H1 (cell line): ENCODE measurements at regions not wholly inside any gene's neighbourhood (a gene's known extent, or its start where the extent isn't known, plus 50 kb on each side); places are given as distances from the start of the nearest gene placed in this dataset.

Experiments
- CTCF ChIA-PET: fragments of 300-600 bp; sonication (Branson Sonifier 250); formaldehyde crosslinking; loops from one replicate; lab custom pipeline; 2021; ENCODE audit not compliant: partially characterized antibody; lab: Charles Lee
- POLR2A ChIA-PET: fragments of 300-600 bp; sonication (Branson Sonifier 250); formaldehyde crosslinking; loops from one replicate; lab custom pipeline; 2021; ENCODE audit warnings: inconsistent platforms; ENCODE audit not compliant: partially characterized antibody; lab: Charles Lee
- DNase-seq, 2 experiments: peaks; one replicate each; pipeline versions ENCODE4 v3.0.0 to v3.0.0-alpha.2; 2010 to 2022; ENCODE audit warnings: low spot score in 2 of 2, low read depth in 1 of 2, mixed read lengths in 1 of 2
- FAIRE-seq: peaks from 2 replicates; lab custom pipeline; 2011; peaks lifted over from hg19 to GRCh38; lab: Jason Lieb, UNC
- H2AFZ ChIP-seq: 2 replicates; pipeline ENCODE4 v1.8.1; 2012; ENCODE audit warnings: low read length, inconsistent platforms
- H2AK5ac ChIP-seq: 2 replicates; pipeline ENCODE4 v1.6.1; 2013; ENCODE audit warnings: low read depth, low read length
- H2BK120ac ChIP-seq: replicated peaks from 2 replicates; pipeline ENCODE3; 2013; ENCODE audit warnings: low read depth, low read length, inconsistent platforms
- H2BK12ac ChIP-seq: 2 replicates; pipeline ENCODE4 v1.6.1; 2013; ENCODE audit warnings: low read depth, low read length
- H2BK15ac ChIP-seq: 2 replicates; pipeline ENCODE4 v1.6.1; 2013; ENCODE audit warnings: low read length
- H2BK20ac ChIP-seq: 2 replicates; pipeline ENCODE4 v1.6.1; 2013; ENCODE audit warnings: low read length
- H2BK5ac ChIP-seq: 2 replicates; pipeline ENCODE4 v1.6.1; 2013; ENCODE audit warnings: low read depth, low read length
- H3K14ac ChIP-seq: 2 replicates; pipeline ENCODE4 v1.6.1; 2013; ENCODE audit warnings: inconsistent platforms; ENCODE audit not compliant: insufficient read length
- H3K18ac ChIP-seq: 2 replicates; pipeline ENCODE4 v1.6.1; 2013; ENCODE audit warnings: low read length; ENCODE audit errors: extremely low read depth
- H3K23ac ChIP-seq: 2 replicates; pipeline ENCODE4 v1.6.1; 2013; ENCODE audit warnings: inconsistent platforms; ENCODE audit not compliant: insufficient read length
- H3K23me2 ChIP-seq: 2 replicates; pipeline ENCODE4 v1.6.1; 2013; ENCODE audit warnings: low read depth, low read length
- H3K27ac ChIP-seq: 2 replicates; pipeline ENCODE4 v1.6.1; 2011; ENCODE audit warnings: low read depth, low read length, inconsistent platforms
- H3K27me3 ChIP-seq, 4 experiments: replicated peaks in 1 of 4; 1 replicate in 1 of 4; 2 replicates in 3 of 4; pipeline versions ENCODE4 v1.6.1 to v1.8.1; 2011 to 2013; ENCODE audit warnings: low read length in 3 of 4, mild to moderate bottlenecking in 3 of 4, inconsistent platforms in 2 of 4, mixed read lengths in 2 of 4, moderate library complexity in 1 of 4; ENCODE audit not compliant: control insufficient read depth in 3 of 4, insufficient read depth in 3 of 4; ENCODE audit errors: extremely low read depth in 1 of 4
- H3K36me3 ChIP-seq, 4 experiments: 2 replicates each; pipeline versions ENCODE4 v1.6.1 to v1.8.1; 2011 to 2013; ENCODE audit warnings: mild to moderate bottlenecking in 4 of 4, low read length in 3 of 4, moderate library complexity in 2 of 4, control low read depth in 1 of 4, inconsistent platforms in 1 of 4; ENCODE audit not compliant: insufficient read depth in 4 of 4, control insufficient read depth in 2 of 4
- H3K4ac ChIP-seq: replicated peaks from 2 replicates; pipeline ENCODE3; 2013; ENCODE audit warnings: low read length, low read depth, mixed read lengths, inconsistent platforms; ENCODE audit not compliant: insufficient read length
- H3K4me1 ChIP-seq, 4 experiments: replicated peaks in 1 of 4; 1 replicate in 1 of 4; 2 replicates in 3 of 4; pipeline versions ENCODE4 v1.6.1 to v1.8.1; 2011 to 2013; ENCODE audit warnings: low read length in 3 of 4, inconsistent platforms in 2 of 4, mixed read lengths in 1 of 4; ENCODE audit not compliant: insufficient read depth in 4 of 4, control insufficient read depth in 3 of 4
- H3K4me2 ChIP-seq, 2 experiments: 2 replicates each; pipeline versions ENCODE4 v1.6.1 to v1.8.1; 2011 to 2013; ENCODE audit warnings: low read depth in 2 of 2, low read length in 2 of 2, control low read depth in 1 of 2, inconsistent platforms in 1 of 2, mild to moderate bottlenecking in 1 of 2; ENCODE audit not compliant: insufficient read depth in 1 of 2
- H3K4me3 ChIP-seq, 4 experiments: fragments of 200-600, 300-600 bp in 1 of 4; sonication (generic), shearing (Covaris generic), sonication (Bioruptor Twin) in 1 of 4; 2 replicates each; pipeline versions ENCODE4 v1.5.1 to v1.8.1; 2011 to 2016; ENCODE audit warnings: low read length in 4 of 4, low read depth in 3 of 4, control low read depth in 2 of 4, inconsistent platforms in 2 of 4, mild to moderate bottlenecking in 2 of 4, mixed read lengths in 1 of 4, moderate library complexity in 1 of 4; ENCODE audit not compliant: insufficient read depth in 2 of 4; ENCODE audit errors: extremely low read depth in 1 of 4
- H3K56ac ChIP-seq: replicated peaks from 2 replicates; pipeline ENCODE3; 2013; ENCODE audit warnings: low read depth, mild to moderate bottlenecking, mixed read lengths, low read length, inconsistent platforms; ENCODE audit not compliant: insufficient read length
- H3K79me1 ChIP-seq: 2 replicates; pipeline ENCODE4 v1.6.1; 2013; ENCODE audit warnings: low read depth, low read length, control low read depth
- H3K79me2 ChIP-seq, 2 experiments: 2 replicates each; pipeline versions ENCODE4 v1.6.1 to v1.8.1; 2012 to 2013; ENCODE audit warnings: low read length in 2 of 2, mild to moderate bottlenecking in 2 of 2, inconsistent platforms in 1 of 2; ENCODE audit not compliant: insufficient read depth in 2 of 2, control insufficient read depth in 1 of 2
- H3K9ac ChIP-seq, 4 experiments: replicated peaks in 1 of 4; 1 replicate in 1 of 4; 2 replicates in 3 of 4; pipeline versions ENCODE4 v1.6.1 to v1.8.1; 2011 to 2013; ENCODE audit warnings: low read depth in 3 of 4, low read length in 3 of 4, control low read depth in 2 of 4, mild to moderate bottlenecking in 2 of 4, moderate library complexity in 2 of 4, inconsistent platforms in 1 of 4; ENCODE audit errors: extremely low read depth in 1 of 4
- H3K9me3 ChIP-seq, 2 experiments: 2 replicates each; pipeline versions ENCODE4 v1.6.1 to v1.8.1; 2012 to 2013; ENCODE audit warnings: mild to moderate bottlenecking in 2 of 2, moderate library complexity in 2 of 2, control low read depth in 1 of 2, inconsistent platforms in 1 of 2, low read depth in 1 of 2, low read length in 1 of 2, mixed read lengths in 1 of 2; ENCODE audit not compliant: insufficient read depth in 2 of 2
- H4K20me1 ChIP-seq, 2 experiments: replicated peaks in 1 of 2; 2 replicates each; pipeline versions ENCODE3 to v1.8.1; 2011 to 2013; ENCODE audit warnings: inconsistent platforms in 2 of 2, low read length in 2 of 2, mild to moderate bottlenecking in 1 of 2; ENCODE audit not compliant: insufficient read depth in 2 of 2, control insufficient read depth in 1 of 2
- H4K5ac ChIP-seq: 2 replicates; pipeline ENCODE4 v1.6.1; 2013; ENCODE audit warnings: low read length, low read depth, mixed read lengths, inconsistent platforms; ENCODE audit not compliant: insufficient read length
- H4K8ac ChIP-seq: 2 replicates; pipeline ENCODE4 v1.8.0; 2013; ENCODE audit warnings: mild to moderate bottlenecking, moderate library complexity, low read length, inconsistent platforms; ENCODE audit not compliant: insufficient read depth; ENCODE audit errors: extremely low read depth
- H4K91ac ChIP-seq: replicated peaks from 2 replicates; pipeline ENCODE3; 2013; ENCODE audit warnings: low read length, mixed read lengths, inconsistent platforms; ENCODE audit not compliant: insufficient read length
- CHD7 ChIP-seq: fragments of 300-600 bp; sonication (generic); IDR thresholded peaks from 2 replicates; pipeline ENCODE4 v1.7.1; 2012; ENCODE audit warnings: low read length, moderate library complexity, mild to moderate bottlenecking, inconsistent platforms; ENCODE audit not compliant: insufficient replicate concordance
- WGBS, 2 experiments: shearing (Covaris generic) in 1 of 2; methylation state at CpG; one replicate each; pipeline versions ENCODE4 v1.1.6 to v1.1.7; 2013 to 2015; ENCODE audit warnings: low lambda C conversion rate in 2 of 2, mixed read lengths in 2 of 2, inconsistent platforms in 1 of 2, low coverage in 1 of 2, missing lambda C conversion rate in 1 of 2; ENCODE audit not compliant: insufficient replicate concordance in 2 of 2, insufficient coverage in 1 of 2, insufficient read length in 1 of 2; ENCODE audit errors: extremely low coverage in 1 of 2, missing lambda C conversion rate in 1 of 2; 5-methylcytosine and 5-hydroxymethylcytosine counted together

GRCh38 chr12:28799348-28799747 lies 349.7 kb upstream of the FAR2 start:
- H3K14ac ChIP-seq = no peak overlapping the region
- no peaks in the 10 kb centered on the region for H3K23me2 ChIP-seq
- H2BK15ac ChIP-seq = no peak overlapping the region
- DNase-seq (no peak), FAIRE-seq (no peak)
- H3K27me3 ChIP-seq = no peaks in the 10 kb centered on the region; a peak in 1 of 7 replicates
- no peak overlapping the region for H4K8ac ChIP-seq
- H3K56ac ChIP-seq = no peak overlapping the region
- no peaks in the 10 kb centered on the region for H3K79me1 ChIP-seq
- H2BK12ac ChIP-seq = no peak overlapping the region
- H4K20me1 ChIP-seq = no peaks in the 10 kb centered on the region
- POLR2A ChIA-PET = no interaction called here
- H2BK120ac ChIP-seq = no peak overlapping the region
- H2AFZ ChIP-seq = no peak overlapping the region
- H3K23ac ChIP-seq = no peak overlapping the region
- H3K27ac ChIP-seq = no peak overlapping the region
- CTCF ChIA-PET = no interaction called here
- no peak overlapping the region for H3K4me3 ChIP-seq
- no peaks in the 10 kb centered on the region for H3K36me3 ChIP-seq
- no peak overlapping the region for H2BK20ac ChIP-seq
- no peak overlapping the region for H2BK5ac ChIP-seq
- H3K4me1 ChIP-seq = no peaks in the 10 kb centered on the region
- 89% methylated on average over 1 of the region's 1 CpG; no CpG with 5 or more reads in 1 of the 2 experiments for WGBS, 2 experiments
- no peak overlapping the region for H4K91ac ChIP-seq
- H4K5ac ChIP-seq = no peak overlapping the region
- H3K4me2 ChIP-seq = no peak overlapping the region
- H3K18ac ChIP-seq = no peak overlapping the region
- no peaks in the 10 kb centered on the region for H3K9me3 ChIP-seq
- H2AK5ac ChIP-seq = no peak overlapping the region
- no peak overlapping the region for H3K4ac ChIP-seq
- H3K79me2 ChIP-seq = no peaks in the 10 kb centered on the region
- no peak overlapping the region for H3K9ac ChIP-seq
- no peak for TF ChIP-seq CHD7
